ENCODE measurements at regions not wholly inside any gene's neighbourhood (a gene's known extent, or its start where the extent isn't known, plus 50 kb on each side); places are given as distances from the start of the nearest gene placed in this dataset.

- TF ChIP-seq CTCF (IDR thresholded peaks at IDR 0.05; ENCODE audit: insufficient read depth, low read depth, low read length): no peak
- ChIA-PET POLR2A (no interaction called here), CTCF (no interaction called here)
- no peak for DNase-seq (ENCODE audit: low read depth)
- H3K4me3 ChIP-seq (ENCODE audit: low read depth, low read length): no peak overlapping the region
- H3K27me3 ChIP-seq (ENCODE audit: control insufficient read depth, insufficient read depth, low read length): no peaks in the 10 kb centered on the region
- no peaks in the 10 kb centered on the region for H3K36me3 ChIP-seq (ENCODE audit: control insufficient read depth, insufficient read depth, low read length)
Measured at GRCh38 chr16:51062039-51062438, 89.0 kb downstream of the SALL1 start.

GRCh38 chr16:51061328-51061727 is 89.7 kb downstream of the SALL1 start:
- POLR2A ChIA-PET: no interaction called here
- Histone ChIP-seq H3K27me3 (ENCODE audit: control insufficient read depth, insufficient read depth, low read length) (no peaks in the 10 kb centered on the region), H3K36me3 (ENCODE audit: control insufficient read depth, insufficient read depth, low read length) (no peaks in the 10 kb centered on the region), H3K4me3 (ENCODE audit: low read depth, low read length) (no peak overlapping the region)
- TF ChIP-seq CTCF (IDR thresholded peaks at IDR 0.05; ENCODE audit: insufficient read depth, low read depth, low read length): no peak
- DNase-seq (ENCODE audit: low read depth): no peak
- CTCF ChIA-PET: no interaction called here

GRCh38 chr16:51057969-51058337 is 93.1 kb downstream of the SALL1 start:
- no peak for DNase-seq (ENCODE audit: low read depth)
- POLR2A ChIA-PET: no interaction called here
- CTCF ChIA-PET: no interaction called here
- Histone ChIP-seq H3K4me3 (ENCODE audit: low read depth, low read length) (no peak overlapping the region), H3K36me3 (ENCODE audit: control insufficient read depth, insufficient read depth, low read length) (no peaks in the 10 kb centered on the region), H3K27me3 (ENCODE audit: control insufficient read depth, insufficient read depth, low read length) (no peaks in the 10 kb centered on the region)
- TF ChIP-seq CTCF (IDR thresholded peaks at IDR 0.05; ENCODE audit: insufficient read depth, low read depth, low read length): no peak

GRCh38 chr16:51057102-51057793 is 93.8 kb downstream of the SALL1 start:
- DNase-seq (ENCODE audit: low read depth): no peak
- ChIA-PET CTCF (no interaction called here), POLR2A (no interaction called here)
- Histone ChIP-seq H3K27me3 (ENCODE audit: control insufficient read depth, insufficient read depth, low read length) (no peaks in the 10 kb centered on the region), H3K36me3 (ENCODE audit: control insufficient read depth, insufficient read depth, low read length) (no peaks in the 10 kb centered on the region), H3K4me3 (ENCODE audit: low read depth, low read length) (no peak overlapping the region)
- TF ChIP-seq CTCF (IDR thresholded peaks at IDR 0.05; ENCODE audit: insufficient read depth, low read depth, low read length): no peak

- TF ChIP-seq CTCF (IDR thresholded peaks at IDR 0.05; ENCODE audit: insufficient read depth, low read depth, low read length): no peak
- H3K27me3 ChIP-seq (ENCODE audit: control insufficient read depth, insufficient read depth, low read length): no peaks in the 10 kb centered on the region
- no peak overlapping the region for H3K4me3 ChIP-seq (ENCODE audit: low read depth, low read length)
- DNase-seq (ENCODE audit: low read depth): no peak
- CTCF ChIA-PET: no interaction called here
- H3K36me3 ChIP-seq (ENCODE audit: control insufficient read depth, insufficient read depth, low read length): no peaks in the 10 kb centered on the region
- POLR2A ChIA-PET: no interaction called here
Measured at GRCh38 chr16:51056331-51056730, 94.7 kb downstream of the SALL1 start.
